H1 (cell line): ENCODE measurements at regions not wholly inside any gene's neighbourhood (a gene's known extent, or its start where the extent isn't known, plus 50 kb on each side); places are given as distances from the start of the nearest gene placed in this dataset.

Source experiments
- CTCF ChIA-PET: fragments of 300-600 bp; sonication (Branson Sonifier 250); formaldehyde crosslinking; loops from one replicate; lab custom pipeline; 2021; ENCODE audit not compliant: partially characterized antibody; lab: Charles Lee
- POLR2A ChIA-PET: fragments of 300-600 bp; sonication (Branson Sonifier 250); formaldehyde crosslinking; loops from one replicate; lab custom pipeline; 2021; ENCODE audit warnings: inconsistent platforms; ENCODE audit not compliant: partially characterized antibody; lab: Charles Lee
- DNase-seq, 2 experiments: peaks; one replicate each; pipeline versions ENCODE4 v3.0.0 to v3.0.0-alpha.2; 2010 to 2022; ENCODE audit warnings: low spot score in 2 of 2, low read depth in 1 of 2, mixed read lengths in 1 of 2
- FAIRE-seq: peaks from 2 replicates; lab custom pipeline; 2011; peaks lifted over from hg19 to GRCh38; lab: Jason Lieb, UNC
- H2AFZ ChIP-seq: 2 replicates; pipeline ENCODE4 v1.8.1; 2012; ENCODE audit warnings: low read length, inconsistent platforms
- H2AK5ac ChIP-seq: 2 replicates; pipeline ENCODE4 v1.6.1; 2013; ENCODE audit warnings: low read depth, low read length
- H2BK120ac ChIP-seq: replicated peaks from 2 replicates; pipeline ENCODE3; 2013; ENCODE audit warnings: low read depth, low read length, inconsistent platforms
- H2BK12ac ChIP-seq: 2 replicates; pipeline ENCODE4 v1.6.1; 2013; ENCODE audit warnings: low read depth, low read length
- H2BK15ac ChIP-seq: 2 replicates; pipeline ENCODE4 v1.6.1; 2013; ENCODE audit warnings: low read length
- H2BK20ac ChIP-seq: 2 replicates; pipeline ENCODE4 v1.6.1; 2013; ENCODE audit warnings: low read length
- H2BK5ac ChIP-seq: 2 replicates; pipeline ENCODE4 v1.6.1; 2013; ENCODE audit warnings: low read depth, low read length
- H3K14ac ChIP-seq: 2 replicates; pipeline ENCODE4 v1.6.1; 2013; ENCODE audit warnings: inconsistent platforms; ENCODE audit not compliant: insufficient read length
- H3K18ac ChIP-seq: 2 replicates; pipeline ENCODE4 v1.6.1; 2013; ENCODE audit warnings: low read length; ENCODE audit errors: extremely low read depth
- H3K23ac ChIP-seq: 2 replicates; pipeline ENCODE4 v1.6.1; 2013; ENCODE audit warnings: inconsistent platforms; ENCODE audit not compliant: insufficient read length
- H3K23me2 ChIP-seq: 2 replicates; pipeline ENCODE4 v1.6.1; 2013; ENCODE audit warnings: low read depth, low read length
- H3K27ac ChIP-seq: 2 replicates; pipeline ENCODE4 v1.6.1; 2011; ENCODE audit warnings: low read depth, low read length, inconsistent platforms
- H3K27me3 ChIP-seq, 4 experiments: replicated peaks in 1 of 4; 1 replicate in 1 of 4; 2 replicates in 3 of 4; pipeline versions ENCODE4 v1.6.1 to v1.8.1; 2011 to 2013; ENCODE audit warnings: low read length in 3 of 4, mild to moderate bottlenecking in 3 of 4, inconsistent platforms in 2 of 4, mixed read lengths in 2 of 4, moderate library complexity in 1 of 4; ENCODE audit not compliant: control insufficient read depth in 3 of 4, insufficient read depth in 3 of 4; ENCODE audit errors: extremely low read depth in 1 of 4
- H3K36me3 ChIP-seq, 4 experiments: 2 replicates each; pipeline versions ENCODE4 v1.6.1 to v1.8.1; 2011 to 2013; ENCODE audit warnings: mild to moderate bottlenecking in 4 of 4, low read length in 3 of 4, moderate library complexity in 2 of 4, control low read depth in 1 of 4, inconsistent platforms in 1 of 4; ENCODE audit not compliant: insufficient read depth in 4 of 4, control insufficient read depth in 2 of 4
- H3K4ac ChIP-seq: replicated peaks from 2 replicates; pipeline ENCODE3; 2013; ENCODE audit warnings: low read length, low read depth, mixed read lengths, inconsistent platforms; ENCODE audit not compliant: insufficient read length
- H3K4me1 ChIP-seq, 4 experiments: replicated peaks in 1 of 4; 1 replicate in 1 of 4; 2 replicates in 3 of 4; pipeline versions ENCODE4 v1.6.1 to v1.8.1; 2011 to 2013; ENCODE audit warnings: low read length in 3 of 4, inconsistent platforms in 2 of 4, mixed read lengths in 1 of 4; ENCODE audit not compliant: insufficient read depth in 4 of 4, control insufficient read depth in 3 of 4
- H3K4me2 ChIP-seq, 2 experiments: 2 replicates each; pipeline versions ENCODE4 v1.6.1 to v1.8.1; 2011 to 2013; ENCODE audit warnings: low read depth in 2 of 2, low read length in 2 of 2, control low read depth in 1 of 2, inconsistent platforms in 1 of 2, mild to moderate bottlenecking in 1 of 2; ENCODE audit not compliant: insufficient read depth in 1 of 2
- H3K4me3 ChIP-seq, 4 experiments: fragments of 200-600, 300-600 bp in 1 of 4; sonication (generic), shearing (Covaris generic), sonication (Bioruptor Twin) in 1 of 4; 2 replicates each; pipeline versions ENCODE4 v1.5.1 to v1.8.1; 2011 to 2016; ENCODE audit warnings: low read length in 4 of 4, low read depth in 3 of 4, control low read depth in 2 of 4, inconsistent platforms in 2 of 4, mild to moderate bottlenecking in 2 of 4, mixed read lengths in 1 of 4, moderate library complexity in 1 of 4; ENCODE audit not compliant: insufficient read depth in 2 of 4; ENCODE audit errors: extremely low read depth in 1 of 4
- H3K56ac ChIP-seq: replicated peaks from 2 replicates; pipeline ENCODE3; 2013; ENCODE audit warnings: low read depth, mild to moderate bottlenecking, mixed read lengths, low read length, inconsistent platforms; ENCODE audit not compliant: insufficient read length
- H3K79me1 ChIP-seq: 2 replicates; pipeline ENCODE4 v1.6.1; 2013; ENCODE audit warnings: low read depth, low read length, control low read depth
- H3K79me2 ChIP-seq, 2 experiments: 2 replicates each; pipeline versions ENCODE4 v1.6.1 to v1.8.1; 2012 to 2013; ENCODE audit warnings: low read length in 2 of 2, mild to moderate bottlenecking in 2 of 2, inconsistent platforms in 1 of 2; ENCODE audit not compliant: insufficient read depth in 2 of 2, control insufficient read depth in 1 of 2
- H3K9ac ChIP-seq, 4 experiments: replicated peaks in 1 of 4; 1 replicate in 1 of 4; 2 replicates in 3 of 4; pipeline versions ENCODE4 v1.6.1 to v1.8.1; 2011 to 2013; ENCODE audit warnings: low read depth in 3 of 4, low read length in 3 of 4, control low read depth in 2 of 4, mild to moderate bottlenecking in 2 of 4, moderate library complexity in 2 of 4, inconsistent platforms in 1 of 4; ENCODE audit errors: extremely low read depth in 1 of 4
- H3K9me3 ChIP-seq, 2 experiments: 2 replicates each; pipeline versions ENCODE4 v1.6.1 to v1.8.1; 2012 to 2013; ENCODE audit warnings: mild to moderate bottlenecking in 2 of 2, moderate library complexity in 2 of 2, control low read depth in 1 of 2, inconsistent platforms in 1 of 2, low read depth in 1 of 2, low read length in 1 of 2, mixed read lengths in 1 of 2; ENCODE audit not compliant: insufficient read depth in 2 of 2
- H4K20me1 ChIP-seq, 2 experiments: replicated peaks in 1 of 2; 2 replicates each; pipeline versions ENCODE3 to v1.8.1; 2011 to 2013; ENCODE audit warnings: inconsistent platforms in 2 of 2, low read length in 2 of 2, mild to moderate bottlenecking in 1 of 2; ENCODE audit not compliant: insufficient read depth in 2 of 2, control insufficient read depth in 1 of 2
- H4K5ac ChIP-seq: 2 replicates; pipeline ENCODE4 v1.6.1; 2013; ENCODE audit warnings: low read length, low read depth, mixed read lengths, inconsistent platforms; ENCODE audit not compliant: insufficient read length
- H4K8ac ChIP-seq: 2 replicates; pipeline ENCODE4 v1.8.0; 2013; ENCODE audit warnings: mild to moderate bottlenecking, moderate library complexity, low read length, inconsistent platforms; ENCODE audit not compliant: insufficient read depth; ENCODE audit errors: extremely low read depth
- H4K91ac ChIP-seq: replicated peaks from 2 replicates; pipeline ENCODE3; 2013; ENCODE audit warnings: low read length, mixed read lengths, inconsistent platforms; ENCODE audit not compliant: insufficient read length
- CBX8 ChIP-seq: fragments of 300-800, 300-1000 bp; sonication (generic); IDR thresholded peaks from 2 replicates; pipeline ENCODE4 v1.7.1; 2016; ENCODE audit warnings: low read depth, low read length, borderline replicate concordance
- EGR1 ChIP-seq: IDR thresholded peaks from 2 replicates; pipeline ENCODE4 v1.6.1; 2011; ENCODE audit warnings: low read depth, low read length, borderline replicate concordance
- EZH2 ChIP-seq: fragments of 200-600 bp; sonication (generic); IDR thresholded peaks from 2 replicates; pipeline ENCODE4 v1.7.1; 2012; ENCODE audit warnings: low read depth, mild to moderate bottlenecking, moderate library complexity, low read length, inconsistent platforms; ENCODE audit not compliant: severe bottlenecking
- KDM1A ChIP-seq: fragments of 200-600, 300-600 bp; sonication (generic); IDR thresholded peaks from 2 replicates; pipeline ENCODE4 v1.7.1; 2016; ENCODE audit warnings: mild to moderate bottlenecking, low read length, borderline replicate concordance
- MAFK ChIP-seq: IDR thresholded peaks from 2 replicates; pipeline ENCODE4 v1.6.1; 2012; ENCODE audit warnings: low read depth, mild to moderate bottlenecking, improper control_type of control experiment, low read length
- NRF1 ChIP-seq: IDR thresholded peaks from 2 replicates; pipeline ENCODE4 v1.6.1; 2011; ENCODE audit warnings: mild to moderate bottlenecking, low read depth, low read length, improper control_type of control experiment
- RFX5 ChIP-seq: IDR thresholded peaks from 2 replicates; pipeline ENCODE4 v1.6.1; 2011; ENCODE audit warnings: low read depth, low read length, improper control_type of control experiment, borderline replicate concordance
- RXRA ChIP-seq: IDR thresholded peaks from 2 replicates; pipeline ENCODE4 v1.6.1; 2011; ENCODE audit warnings: low read depth, mild to moderate bottlenecking, low read length, moderate library complexity; ENCODE audit not compliant: insufficient read depth
- SAP30 ChIP-seq: fragments of 300-600 bp; sonication (generic); IDR thresholded peaks from 2 replicates; pipeline ENCODE4 v1.7.1; 2012; ENCODE audit warnings: low read length, moderate library complexity, mild to moderate bottlenecking, inconsistent platforms; ENCODE audit not compliant: insufficient read depth, insufficient replicate concordance
- WGBS, 2 experiments: shearing (Covaris generic) in 1 of 2; methylation state at CpG; one replicate each; pipeline versions ENCODE4 v1.1.6 to v1.1.7; 2013 to 2015; ENCODE audit warnings: low lambda C conversion rate in 2 of 2, mixed read lengths in 2 of 2, inconsistent platforms in 1 of 2, low coverage in 1 of 2, missing lambda C conversion rate in 1 of 2; ENCODE audit not compliant: insufficient replicate concordance in 2 of 2, insufficient coverage in 1 of 2, insufficient read length in 1 of 2; ENCODE audit errors: extremely low coverage in 1 of 2, missing lambda C conversion rate in 1 of 2; 5-methylcytosine and 5-hydroxymethylcytosine counted together
- TF ChIP-seq, protein P1 (sequence below): IDR thresholded peaks from 2 replicates; pipeline ENCODE4 v1.6.1; 2012; ENCODE audit warnings: low read length, inconsistent platforms
- TF ChIP-seq, protein P2 (sequence below): IDR thresholded peaks from 2 replicates; pipeline ENCODE4 v1.6.1; 2011; ENCODE audit warnings: low read length, improper control_type of control experiment

DNA sequence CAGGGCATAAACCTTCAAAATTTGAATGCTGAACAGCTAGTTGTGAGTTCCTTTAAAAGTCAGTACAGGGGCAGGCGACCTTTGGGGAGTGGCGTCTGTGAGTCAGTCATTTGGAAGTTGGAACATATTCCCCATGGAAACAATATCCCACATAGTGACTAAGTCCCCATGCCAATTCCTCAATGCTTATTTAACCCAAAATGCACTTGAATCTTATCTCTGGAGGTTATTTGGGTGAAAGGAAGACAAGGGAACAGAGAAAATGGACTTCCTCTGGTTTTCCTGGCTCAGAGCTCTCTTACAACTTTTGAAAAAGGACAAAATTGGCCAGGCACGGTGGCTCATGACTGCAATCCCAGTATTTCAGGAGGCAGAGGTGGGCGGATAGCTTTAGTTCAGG lies 479.2 kb upstream of the NBEA start:
- TF ChIP-seq KDM1A (no peak), RXRA (no peak), EGR1 (no peak), NRF1 (no peak), CBX8 (no peak), EZH2 (no peak), SAP30 (no peak), MAFK (no peak), RFX5 (no peak)
- TF ChIP-seq, protein P1, sequence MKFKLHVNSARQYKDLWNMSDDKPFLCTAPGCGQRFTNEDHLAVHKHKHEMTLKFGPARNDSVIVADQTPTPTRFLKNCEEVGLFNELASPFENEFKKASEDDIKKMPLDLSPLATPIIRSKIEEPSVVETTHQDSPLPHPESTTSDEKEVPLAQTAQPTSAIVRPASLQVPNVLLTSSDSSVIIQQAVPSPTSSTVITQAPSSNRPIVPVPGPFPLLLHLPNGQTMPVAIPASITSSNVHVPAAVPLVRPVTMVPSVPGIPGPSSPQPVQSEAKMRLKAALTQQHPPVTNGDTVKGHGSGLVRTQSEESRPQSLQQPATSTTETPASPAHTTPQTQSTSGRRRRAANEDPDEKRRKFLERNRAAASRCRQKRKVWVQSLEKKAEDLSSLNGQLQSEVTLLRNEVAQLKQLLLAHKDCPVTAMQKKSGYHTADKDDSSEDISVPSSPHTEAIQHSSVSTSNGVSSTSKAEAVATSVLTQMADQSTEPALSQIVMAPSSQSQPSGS: no peak
- TF ChIP-seq, protein P2, sequence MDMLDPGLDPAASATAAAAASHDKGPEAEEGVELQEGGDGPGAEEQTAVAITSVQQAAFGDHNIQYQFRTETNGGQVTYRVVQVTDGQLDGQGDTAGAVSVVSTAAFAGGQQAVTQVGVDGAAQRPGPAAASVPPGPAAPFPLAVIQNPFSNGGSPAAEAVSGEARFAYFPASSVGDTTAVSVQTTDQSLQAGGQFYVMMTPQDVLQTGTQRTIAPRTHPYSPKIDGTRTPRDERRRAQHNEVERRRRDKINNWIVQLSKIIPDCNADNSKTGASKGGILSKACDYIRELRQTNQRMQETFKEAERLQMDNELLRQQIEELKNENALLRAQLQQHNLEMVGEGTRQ: no peak
- Histone ChIP-seq H3K4me3 (no peak overlapping the region), H3K4me2 (no peak overlapping the region), H2AFZ (no peak overlapping the region), H3K36me3 (no peaks in the 10 kb centered on the region), H4K5ac (no peak overlapping the region), H3K79me1 (no peaks in the 10 kb centered on the region), H3K14ac (no peak overlapping the region), H4K20me1 (no peaks in the 10 kb centered on the region), H3K4ac (no peak overlapping the region), H3K27me3 (no peaks in the 10 kb centered on the region), H3K27ac (no peak overlapping the region), H4K8ac (no peak overlapping the region), H3K79me2 (no peaks in the 10 kb centered on the region), H3K9me3 (no peaks in the 10 kb centered on the region), H2AK5ac (no peak overlapping the region), H3K4me1 (no peaks in the 10 kb centered on the region), H4K91ac (no peak overlapping the region), H2BK20ac (no peak overlapping the region), H3K56ac (no peak overlapping the region), H3K23me2 (no peaks in the 10 kb centered on the region), H2BK12ac (no peak overlapping the region), H3K9ac (no peak overlapping the region), H2BK5ac (no peak overlapping the region), H3K23ac (no peak overlapping the region), H2BK15ac (no peak overlapping the region), H3K18ac (no peak overlapping the region), H2BK120ac (no peak overlapping the region)
- FAIRE-seq (no peak), DNase-seq (no peak)
- WGBS, 2 experiments: 96% methylated on average over 4 of the region's 4 CpGs; no CpG with 5 or more reads in 1 of the 2 experiments
- POLR2A ChIA-PET: no interaction called here
- CTCF ChIA-PET: interaction anchor here (1.6 kb wide), 1 partner anchor 10 kb away, joined by 3 read pairs; no protein-coding TSS in a partner anchor
